Liver (tissue), 8 donors: ENCODE measurements at regions not wholly inside any gene's neighbourhood (a gene's known extent, or its start where the extent isn't known, plus 50 kb on each side); places are given as distances from the start of the nearest gene placed in this dataset.

ENCODE experiments used
- DNase-seq: peaks from one replicate; pipeline ENCODE4 v3.0.0-alpha.2; 2017; ENCODE audit warnings: low spot score
- H3K27ac ChIP-seq, 2 donors: one replicate each; pipeline ENCODE4 v1.7.0; 2013; ENCODE audit warnings: inconsistent platforms in 2 of 2, low read length in 2 of 2, control low read depth in 1 of 2, low read depth in 1 of 2, mild to moderate bottlenecking in 1 of 2
- H3K27me3 ChIP-seq, 4 donors: one replicate each; pipeline versions ENCODE4 v1.6.1 to v1.7.0; 2013; ENCODE audit warnings: low read length in 3 of 4, inconsistent platforms in 1 of 4, mild to moderate bottlenecking in 1 of 4, moderate library complexity in 1 of 4; ENCODE audit not compliant: control insufficient read depth in 4 of 4, insufficient read depth in 4 of 4
- H3K36me3 ChIP-seq, 4 donors: one replicate each; pipeline versions ENCODE4 v1.6.1 to v1.7.0; 2013; ENCODE audit warnings: low read length in 3 of 4, mild to moderate bottlenecking in 3 of 4, low read depth in 1 of 4, moderate library complexity in 1 of 4; ENCODE audit not compliant: control insufficient read depth in 4 of 4, insufficient read depth in 3 of 4
- H3K4me1 ChIP-seq, 4 donors: one replicate each; pipeline versions ENCODE4 v1.6.1 to v1.7.0; 2013; ENCODE audit warnings: low read length in 3 of 4, mild to moderate bottlenecking in 3 of 4, moderate library complexity in 1 of 4; ENCODE audit not compliant: control insufficient read depth in 4 of 4, insufficient read depth in 4 of 4
- H3K4me3 ChIP-seq, 3 donors: one replicate each; pipeline versions ENCODE4 v1.6.1 to v1.7.0; 2013; ENCODE audit warnings: low read length in 3 of 3, control low read depth in 1 of 3, low read depth in 1 of 3, mild to moderate bottlenecking in 1 of 3
- H3K9ac ChIP-seq, 2 donors: one replicate each; pipeline ENCODE4 v1.7.0; 2013; ENCODE audit warnings: low read length in 2 of 2, mild to moderate bottlenecking in 2 of 2, moderate library complexity in 2 of 2, control low read depth in 1 of 2, low read depth in 1 of 2
- H3K9me3 ChIP-seq, 4 donors: one replicate each; pipeline versions ENCODE4 v1.6.1 to v1.7.0; 2013; ENCODE audit warnings: low read length in 3 of 4; ENCODE audit not compliant: control insufficient read depth in 4 of 4
- EGR1 ChIP-seq, 2 donors: IDR thresholded peaks; 2 replicates each; pipeline ENCODE4 v1.6.1; 2016 to 2018; ENCODE audit warnings: antibody characterized with exemption in 2 of 2, low read depth in 2 of 2
- FOXA1 ChIP-seq: IDR thresholded peaks from 2 replicates; pipeline ENCODE4 v1.6.1; 2016; ENCODE audit warnings: antibody characterized with exemption
- FOXA2 ChIP-seq: IDR thresholded peaks from 2 replicates; pipeline ENCODE4 v1.6.1; 2016; ENCODE audit warnings: antibody characterized with exemption
- GABPA ChIP-seq, 2 donors: IDR thresholded peaks in 1 of 2; conservative IDR thresholded peaks in 1 of 2; 2 replicates each; pipeline ENCODE4 v1.6.1; 2016; ENCODE audit warnings: antibody characterized with exemption in 2 of 2, mild to moderate bottlenecking in 1 of 2, moderate library complexity in 1 of 2
- HNF4A ChIP-seq, 2 donors: conservative IDR thresholded peaks; 2 replicates each; pipeline ENCODE4 v1.6.1; 2016; ENCODE audit warnings: antibody characterized with exemption in 2 of 2, mild to moderate bottlenecking in 2 of 2
- HNF4G ChIP-seq: IDR thresholded peaks from 2 replicates; pipeline ENCODE4 v1.6.1; 2016; ENCODE audit warnings: antibody characterized with exemption
- JUND ChIP-seq, 2 donors: IDR thresholded peaks; 2 replicates each; pipeline ENCODE4 v1.6.1; 2016; ENCODE audit warnings: antibody characterized with exemption in 2 of 2
- NR2F2 ChIP-seq: IDR thresholded peaks from 2 replicates; pipeline ENCODE4 v1.6.1; 2016; ENCODE audit warnings: antibody characterized with exemption
- RXRA ChIP-seq, 2 donors: IDR thresholded peaks; 2 replicates each; pipeline ENCODE4 v1.6.1; 2017 to 2018; ENCODE audit warnings: antibody characterized with exemption in 2 of 2, mild to moderate bottlenecking in 1 of 2
- SP1 ChIP-seq: IDR thresholded peaks from 2 replicates; pipeline ENCODE4 v1.6.1; 2018; ENCODE audit warnings: antibody characterized with exemption, mild to moderate bottlenecking
- TAF1 ChIP-seq: conservative IDR thresholded peaks from 2 replicates; pipeline ENCODE4 v1.6.1; 2016; ENCODE audit warnings: antibody characterized with exemption, mild to moderate bottlenecking
- YY1 ChIP-seq: IDR thresholded peaks from 2 replicates; pipeline ENCODE4 v1.6.1; 2016; ENCODE audit warnings: antibody characterized with exemption, mild to moderate bottlenecking
- WGBS: extraction: QIAGEN DNeasy Blood & Tissue Kit; methylation state at CpG from one replicate; pipeline ENCODE4 v1.1.7; 2013; 5-methylcytosine and 5-hydroxymethylcytosine counted together
- TF ChIP-seq, protein P1 (sequence below): IDR thresholded peaks from 2 replicates; pipeline ENCODE4 v1.6.1; 2016; ENCODE audit warnings: antibody characterized with exemption
- TF ChIP-seq, protein P2 (sequence below): fragments of 150-350 bp; IDR thresholded peaks from 2 replicates; pipeline ENCODE4 v1.5.1; 2017; ENCODE audit warnings: improper control_type of control experiment, low read depth, low read length; ENCODE audit not compliant: missing input control
- TF ChIP-seq, protein P3 (sequence below): IDR thresholded peaks from 2 replicates; pipeline ENCODE4 v1.6.1; 2016; ENCODE audit warnings: antibody characterized with exemption
- TF ChIP-seq, protein P4 (sequence below): IDR thresholded peaks from 2 replicates; pipeline ENCODE4 v1.6.1; 2016; ENCODE audit warnings: antibody characterized with exemption, mild to moderate bottlenecking
- TF ChIP-seq, protein P5 (sequence below): IDR thresholded peaks from 2 replicates; pipeline ENCODE4 v1.6.1; 2016; ENCODE audit warnings: antibody characterized with exemption
- donor health status: healthy.
- donor health status: healthy.
- donor health status: healthy.
- donor health status: healthy.
- donor health status: healthy.

DNA sequence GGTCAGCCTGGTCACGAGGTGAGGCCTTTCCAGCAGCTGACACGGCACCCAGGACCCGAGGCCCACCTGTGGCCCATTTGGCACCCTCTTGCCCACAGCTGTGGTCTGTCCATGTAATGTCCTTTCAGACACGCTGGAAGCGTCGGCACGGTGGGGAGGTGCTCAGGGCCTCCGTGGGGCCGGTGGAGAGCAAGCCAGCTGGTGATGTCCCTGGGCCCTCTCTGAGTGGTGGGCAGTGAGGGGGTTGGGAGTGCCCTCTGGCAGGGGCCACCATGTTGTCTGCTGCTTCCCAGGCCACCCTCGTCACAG is 97.3 kb upstream of the ZNF469 start:
- Histone ChIP-seq H3K36me3 (no peaks in the 10 kb centered on the region), H3K4me3 (no peak overlapping the region), H3K27me3 (no peaks in the 10 kb centered on the region), H3K9me3 (peaks cover 0 to 8% (median 4%) of the 10 kb centered on the region in 4 donors), H3K4me1 (peaks cover 0 to 3% (median 0%) of the 10 kb centered on the region in 4 donors), H3K9ac (no peak overlapping the region), H3K27ac (no peak overlapping the region)
- 91% methylated on average over 10 of the region's 10 CpGs for WGBS
- TF ChIP-seq YY1 (no peak), NR2F2 (no peak), RXRA (IDR thresholded peaks at IDR 0.05) (no peak), TAF1 (no peak), FOXA2 (no peak), HNF4G (no peak), FOXA1 (no peak), JUND (IDR thresholded peaks at IDR 0.05) (no peak), HNF4A (conservative IDR thresholded peaks at IDR 0.05) (no peak), EGR1 (IDR thresholded peaks at IDR 0.05; ENCODE audit: low read depth in 2 of 2) (no peak)
- TF ChIP-seq, protein P1, sequence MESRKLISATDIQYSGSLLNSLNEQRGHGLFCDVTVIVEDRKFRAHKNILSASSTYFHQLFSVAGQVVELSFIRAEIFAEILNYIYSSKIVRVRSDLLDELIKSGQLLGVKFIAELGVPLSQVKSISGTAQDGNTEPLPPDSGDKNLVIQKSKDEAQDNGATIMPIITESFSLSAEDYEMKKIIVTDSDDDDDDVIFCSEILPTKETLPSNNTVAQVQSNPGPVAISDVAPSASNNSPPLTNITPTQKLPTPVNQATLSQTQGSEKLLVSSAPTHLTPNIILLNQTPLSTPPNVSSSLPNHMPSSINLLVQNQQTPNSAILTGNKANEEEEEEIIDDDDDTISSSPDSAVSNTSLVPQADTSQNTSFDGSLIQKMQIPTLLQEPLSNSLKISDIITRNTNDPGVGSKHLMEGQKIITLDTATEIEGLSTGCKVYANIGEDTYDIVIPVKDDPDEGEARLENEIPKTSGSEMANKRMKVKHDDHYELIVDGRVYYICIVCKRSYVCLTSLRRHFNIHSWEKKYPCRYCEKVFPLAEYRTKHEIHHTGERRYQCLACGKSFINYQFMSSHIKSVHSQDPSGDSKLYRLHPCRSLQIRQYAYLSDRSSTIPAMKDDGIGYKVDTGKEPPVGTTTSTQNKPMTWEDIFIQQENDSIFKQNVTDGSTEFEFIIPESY = no peak
- TF ChIP-seq, protein P2, sequence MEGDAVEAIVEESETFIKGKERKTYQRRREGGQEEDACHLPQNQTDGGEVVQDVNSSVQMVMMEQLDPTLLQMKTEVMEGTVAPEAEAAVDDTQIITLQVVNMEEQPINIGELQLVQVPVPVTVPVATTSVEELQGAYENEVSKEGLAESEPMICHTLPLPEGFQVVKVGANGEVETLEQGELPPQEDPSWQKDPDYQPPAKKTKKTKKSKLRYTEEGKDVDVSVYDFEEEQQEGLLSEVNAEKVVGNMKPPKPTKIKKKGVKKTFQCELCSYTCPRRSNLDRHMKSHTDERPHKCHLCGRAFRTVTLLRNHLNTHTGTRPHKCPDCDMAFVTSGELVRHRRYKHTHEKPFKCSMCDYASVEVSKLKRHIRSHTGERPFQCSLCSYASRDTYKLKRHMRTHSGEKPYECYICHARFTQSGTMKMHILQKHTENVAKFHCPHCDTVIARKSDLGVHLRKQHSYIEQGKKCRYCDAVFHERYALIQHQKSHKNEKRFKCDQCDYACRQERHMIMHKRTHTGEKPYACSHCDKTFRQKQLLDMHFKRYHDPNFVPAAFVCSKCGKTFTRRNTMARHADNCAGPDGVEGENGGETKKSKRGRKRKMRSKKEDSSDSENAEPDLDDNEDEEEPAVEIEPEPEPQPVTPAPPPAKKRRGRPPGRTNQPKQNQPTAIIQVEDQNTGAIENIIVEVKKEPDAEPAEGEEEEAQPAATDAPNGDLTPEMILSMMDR = no peak
- TF ChIP-seq, protein P3, sequence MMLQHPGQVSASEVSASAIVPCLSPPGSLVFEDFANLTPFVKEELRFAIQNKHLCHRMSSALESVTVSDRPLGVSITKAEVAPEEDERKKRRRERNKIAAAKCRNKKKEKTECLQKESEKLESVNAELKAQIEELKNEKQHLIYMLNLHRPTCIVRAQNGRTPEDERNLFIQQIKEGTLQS = no peak
- TF ChIP-seq, protein P4, sequence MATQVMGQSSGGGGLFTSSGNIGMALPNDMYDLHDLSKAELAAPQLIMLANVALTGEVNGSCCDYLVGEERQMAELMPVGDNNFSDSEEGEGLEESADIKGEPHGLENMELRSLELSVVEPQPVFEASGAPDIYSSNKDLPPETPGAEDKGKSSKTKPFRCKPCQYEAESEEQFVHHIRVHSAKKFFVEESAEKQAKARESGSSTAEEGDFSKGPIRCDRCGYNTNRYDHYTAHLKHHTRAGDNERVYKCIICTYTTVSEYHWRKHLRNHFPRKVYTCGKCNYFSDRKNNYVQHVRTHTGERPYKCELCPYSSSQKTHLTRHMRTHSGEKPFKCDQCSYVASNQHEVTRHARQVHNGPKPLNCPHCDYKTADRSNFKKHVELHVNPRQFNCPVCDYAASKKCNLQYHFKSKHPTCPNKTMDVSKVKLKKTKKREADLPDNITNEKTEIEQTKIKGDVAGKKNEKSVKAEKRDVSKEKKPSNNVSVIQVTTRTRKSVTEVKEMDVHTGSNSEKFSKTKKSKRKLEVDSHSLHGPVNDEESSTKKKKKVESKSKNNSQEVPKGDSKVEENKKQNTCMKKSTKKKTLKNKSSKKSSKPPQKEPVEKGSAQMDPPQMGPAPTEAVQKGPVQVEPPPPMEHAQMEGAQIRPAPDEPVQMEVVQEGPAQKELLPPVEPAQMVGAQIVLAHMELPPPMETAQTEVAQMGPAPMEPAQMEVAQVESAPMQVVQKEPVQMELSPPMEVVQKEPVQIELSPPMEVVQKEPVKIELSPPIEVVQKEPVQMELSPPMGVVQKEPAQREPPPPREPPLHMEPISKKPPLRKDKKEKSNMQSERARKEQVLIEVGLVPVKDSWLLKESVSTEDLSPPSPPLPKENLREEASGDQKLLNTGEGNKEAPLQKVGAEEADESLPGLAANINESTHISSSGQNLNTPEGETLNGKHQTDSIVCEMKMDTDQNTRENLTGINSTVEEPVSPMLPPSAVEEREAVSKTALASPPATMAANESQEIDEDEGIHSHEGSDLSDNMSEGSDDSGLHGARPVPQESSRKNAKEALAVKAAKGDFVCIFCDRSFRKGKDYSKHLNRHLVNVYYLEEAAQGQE = no peak
- TF ChIP-seq, protein P5, sequence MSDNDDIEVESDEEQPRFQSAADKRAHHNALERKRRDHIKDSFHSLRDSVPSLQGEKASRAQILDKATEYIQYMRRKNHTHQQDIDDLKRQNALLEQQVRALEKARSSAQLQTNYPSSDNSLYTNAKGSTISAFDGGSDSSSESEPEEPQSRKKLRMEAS = no peak
- DNase-seq = no peak

DNA sequence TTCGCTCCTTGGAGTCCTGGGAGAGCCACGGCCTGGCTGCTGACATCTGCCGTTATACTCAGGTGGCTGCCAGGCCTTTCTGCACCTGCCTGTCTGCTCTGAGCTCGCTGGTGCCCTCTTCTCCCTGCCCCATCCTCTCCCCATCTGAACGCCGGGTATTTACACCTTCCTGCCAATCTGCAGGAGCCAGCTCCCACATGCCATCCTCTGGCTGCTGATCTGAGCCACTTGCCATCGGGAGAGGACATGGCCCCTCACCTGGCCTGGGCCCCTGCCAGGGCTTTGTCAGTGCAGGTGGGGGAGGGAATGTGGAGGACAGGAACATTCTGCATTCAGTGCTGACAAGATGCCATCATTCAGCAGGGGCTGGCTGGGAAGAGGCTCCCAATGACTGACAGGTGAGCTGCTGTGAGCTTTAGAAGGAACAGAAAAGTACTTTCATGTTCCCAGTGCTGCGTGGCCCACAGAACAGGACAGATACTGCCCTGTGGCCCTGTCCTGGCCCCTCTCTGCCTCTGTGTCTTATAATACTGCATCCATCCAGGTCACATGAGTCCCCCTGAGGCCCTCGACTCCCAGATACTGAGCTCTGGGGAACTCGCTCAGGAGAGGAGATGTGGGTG is 96.3 kb upstream of the ZNF469 start:
- H3K9me3 ChIP-seq = peaks cover 0 to 8% (median 4%) of the 10 kb centered on the region in 4 donors
- 83% methylated on average over 10 of the region's 10 CpGs for WGBS

More for the DNA sequence above, 96.3 kb upstream of the ZNF469 start:
- Histone ChIP-seq H3K9ac (no peak overlapping the region), H3K4me1 (peaks cover 0 to 3% (median 0%) of the 10 kb centered on the region in 4 donors), H3K4me3 (no peak overlapping the region), H3K36me3 (no peaks in the 10 kb centered on the region), H3K27me3 (no peaks in the 10 kb centered on the region), H3K27ac (no peak overlapping the region)
- no peak for DNase-seq
- TF ChIP-seq HNF4A (conservative IDR thresholded peaks at IDR 0.05) (no peak), TAF1 (no peak), SP1 (no peak), HNF4G (no peak), FOXA2 (no peak), JUND (IDR thresholded peaks at IDR 0.05) (no peak), FOXA1 (no peak), RXRA (IDR thresholded peaks at IDR 0.05) (no peak), GABPA (IDR thresholded peaks at IDR 0.05 in 1 of 2, conservative IDR thresholded peaks at IDR 0.05 in 1 of 2) (no peak), EGR1 (IDR thresholded peaks at IDR 0.05; ENCODE audit: low read depth in 2 of 2) (no peak), NR2F2 (no peak)
- TF ChIP-seq, protein P2 = no peak
- TF ChIP-seq, protein P3 = no peak
- TF ChIP-seq, protein P5 = no peak
- TF ChIP-seq, protein P1 = no peak
